Liver (tissue), 8 donors: ENCODE measurements at regions not wholly inside any gene's neighbourhood (a gene's known extent, or its start where the extent isn't known, plus 50 kb on each side); places are given as distances from the start of the nearest gene placed in this dataset.
A peak's percentile ranks its signal among the peaks of the same experiment; 100 is the strongest.

ENCODE experiments used
- DNase-seq: peaks from one replicate; pipeline ENCODE4 v3.0.0-alpha.2; 2017; ENCODE audit warnings: low spot score
- H3K27ac ChIP-seq, 2 donors: one replicate each; pipeline ENCODE4 v1.7.0; 2013; ENCODE audit warnings: inconsistent platforms in 2 of 2, low read length in 2 of 2, control low read depth in 1 of 2, low read depth in 1 of 2, mild to moderate bottlenecking in 1 of 2
- H3K27me3 ChIP-seq, 4 donors: one replicate each; pipeline versions ENCODE4 v1.6.1 to v1.7.0; 2013; ENCODE audit warnings: low read length in 3 of 4, inconsistent platforms in 1 of 4, mild to moderate bottlenecking in 1 of 4, moderate library complexity in 1 of 4; ENCODE audit not compliant: control insufficient read depth in 4 of 4, insufficient read depth in 4 of 4
- H3K36me3 ChIP-seq, 4 donors: one replicate each; pipeline versions ENCODE4 v1.6.1 to v1.7.0; 2013; ENCODE audit warnings: low read length in 3 of 4, mild to moderate bottlenecking in 3 of 4, low read depth in 1 of 4, moderate library complexity in 1 of 4; ENCODE audit not compliant: control insufficient read depth in 4 of 4, insufficient read depth in 3 of 4
- H3K4me1 ChIP-seq, 4 donors: one replicate each; pipeline versions ENCODE4 v1.6.1 to v1.7.0; 2013; ENCODE audit warnings: low read length in 3 of 4, mild to moderate bottlenecking in 3 of 4, moderate library complexity in 1 of 4; ENCODE audit not compliant: control insufficient read depth in 4 of 4, insufficient read depth in 4 of 4
- H3K4me3 ChIP-seq, 3 donors: one replicate each; pipeline versions ENCODE4 v1.6.1 to v1.7.0; 2013; ENCODE audit warnings: low read length in 3 of 3, control low read depth in 1 of 3, low read depth in 1 of 3, mild to moderate bottlenecking in 1 of 3
- H3K9ac ChIP-seq, 2 donors: one replicate each; pipeline ENCODE4 v1.7.0; 2013; ENCODE audit warnings: low read length in 2 of 2, mild to moderate bottlenecking in 2 of 2, moderate library complexity in 2 of 2, control low read depth in 1 of 2, low read depth in 1 of 2
- H3K9me3 ChIP-seq, 4 donors: one replicate each; pipeline versions ENCODE4 v1.6.1 to v1.7.0; 2013; ENCODE audit warnings: low read length in 3 of 4; ENCODE audit not compliant: control insufficient read depth in 4 of 4
- FOXA2 ChIP-seq: IDR thresholded peaks from 2 replicates; pipeline ENCODE4 v1.6.1; 2016; ENCODE audit warnings: antibody characterized with exemption
- HNF4A ChIP-seq, 2 donors: conservative IDR thresholded peaks; 2 replicates each; pipeline ENCODE4 v1.6.1; 2016; ENCODE audit warnings: antibody characterized with exemption in 2 of 2, mild to moderate bottlenecking in 2 of 2
- NR2F2 ChIP-seq: IDR thresholded peaks from 2 replicates; pipeline ENCODE4 v1.6.1; 2016; ENCODE audit warnings: antibody characterized with exemption
- RAD21 ChIP-seq, 2 donors: IDR thresholded peaks; 2 replicates each; pipeline ENCODE4 v1.6.1; 2016; ENCODE audit warnings: antibody characterized with exemption in 2 of 2, mild to moderate bottlenecking in 2 of 2
- RXRA ChIP-seq, 2 donors: IDR thresholded peaks; 2 replicates each; pipeline ENCODE4 v1.6.1; 2017 to 2018; ENCODE audit warnings: antibody characterized with exemption in 2 of 2, mild to moderate bottlenecking in 1 of 2
- SP1 ChIP-seq: IDR thresholded peaks from 2 replicates; pipeline ENCODE4 v1.6.1; 2018; ENCODE audit warnings: antibody characterized with exemption, mild to moderate bottlenecking
- TAF1 ChIP-seq: conservative IDR thresholded peaks from 2 replicates; pipeline ENCODE4 v1.6.1; 2016; ENCODE audit warnings: antibody characterized with exemption, mild to moderate bottlenecking
- YY1 ChIP-seq: IDR thresholded peaks from 2 replicates; pipeline ENCODE4 v1.6.1; 2016; ENCODE audit warnings: antibody characterized with exemption, mild to moderate bottlenecking
- WGBS: extraction: QIAGEN DNeasy Blood & Tissue Kit; methylation state at CpG from one replicate; pipeline ENCODE4 v1.1.7; 2013; 5-methylcytosine and 5-hydroxymethylcytosine counted together
- TF ChIP-seq, protein P1 (sequence below): IDR thresholded peaks from 2 replicates; pipeline ENCODE4 v1.6.1; 2016; ENCODE audit warnings: antibody characterized with exemption
- TF ChIP-seq, protein P2 (sequence below): IDR thresholded peaks from 2 replicates; pipeline ENCODE4 v1.6.1; 2016; ENCODE audit warnings: antibody characterized with exemption, mild to moderate bottlenecking
- TF ChIP-seq, protein P3 (sequence below): IDR thresholded peaks from 2 replicates; pipeline ENCODE4 v1.6.1; 2016; ENCODE audit warnings: antibody characterized with exemption
- TF ChIP-seq, protein P4 (sequence below): fragments of 150-350 bp; IDR thresholded peaks from 2 replicates; pipeline ENCODE4 v1.5.1; 2017; ENCODE audit warnings: improper control_type of control experiment, low read depth, low read length; ENCODE audit not compliant: missing input control
- donor health status: healthy.
- donor health status: healthy.
- donor health status: healthy.
- donor health status: healthy.
- donor health status: healthy.

DNA sequence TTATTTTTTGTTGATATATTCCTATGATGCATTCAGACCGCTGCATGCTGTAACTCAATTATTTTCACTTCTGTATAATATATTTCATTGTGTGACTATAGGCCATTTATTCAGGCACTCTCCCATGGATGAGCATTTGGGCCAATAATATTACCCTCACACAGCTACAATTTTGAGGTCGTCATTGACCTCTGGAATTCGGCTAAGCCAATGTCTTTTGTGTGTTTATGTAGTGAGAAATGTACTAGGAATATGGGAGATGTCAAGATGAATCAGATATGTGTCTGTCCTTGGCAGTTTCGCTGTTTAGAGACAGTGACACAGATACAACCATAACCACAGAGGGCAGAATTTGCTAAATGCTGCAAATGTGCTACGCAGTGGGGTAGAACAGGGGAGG, 474.2 kb downstream of the ADRA2A start:
- Histone ChIP-seq H3K27me3 (no peaks in the 10 kb centered on the region), H3K4me3 (no peak overlapping the region), H3K9ac (no peak overlapping the region), H3K9me3 (no peaks in the 10 kb centered on the region), H3K36me3 (no peaks in the 10 kb centered on the region), H3K27ac (no peak overlapping the region), H3K4me1 (peaks cover 0 to 2% (median 0%) of the 10 kb centered on the region in 4 donors)
- 86% methylated on average over 5 of the region's 5 CpGs for WGBS
- no peak for DNase-seq
- no peak for TF ChIP-seq NR2F2
- TF ChIP-seq, protein P1, sequence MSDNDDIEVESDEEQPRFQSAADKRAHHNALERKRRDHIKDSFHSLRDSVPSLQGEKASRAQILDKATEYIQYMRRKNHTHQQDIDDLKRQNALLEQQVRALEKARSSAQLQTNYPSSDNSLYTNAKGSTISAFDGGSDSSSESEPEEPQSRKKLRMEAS = no peak
- TF ChIP-seq, protein P2, sequence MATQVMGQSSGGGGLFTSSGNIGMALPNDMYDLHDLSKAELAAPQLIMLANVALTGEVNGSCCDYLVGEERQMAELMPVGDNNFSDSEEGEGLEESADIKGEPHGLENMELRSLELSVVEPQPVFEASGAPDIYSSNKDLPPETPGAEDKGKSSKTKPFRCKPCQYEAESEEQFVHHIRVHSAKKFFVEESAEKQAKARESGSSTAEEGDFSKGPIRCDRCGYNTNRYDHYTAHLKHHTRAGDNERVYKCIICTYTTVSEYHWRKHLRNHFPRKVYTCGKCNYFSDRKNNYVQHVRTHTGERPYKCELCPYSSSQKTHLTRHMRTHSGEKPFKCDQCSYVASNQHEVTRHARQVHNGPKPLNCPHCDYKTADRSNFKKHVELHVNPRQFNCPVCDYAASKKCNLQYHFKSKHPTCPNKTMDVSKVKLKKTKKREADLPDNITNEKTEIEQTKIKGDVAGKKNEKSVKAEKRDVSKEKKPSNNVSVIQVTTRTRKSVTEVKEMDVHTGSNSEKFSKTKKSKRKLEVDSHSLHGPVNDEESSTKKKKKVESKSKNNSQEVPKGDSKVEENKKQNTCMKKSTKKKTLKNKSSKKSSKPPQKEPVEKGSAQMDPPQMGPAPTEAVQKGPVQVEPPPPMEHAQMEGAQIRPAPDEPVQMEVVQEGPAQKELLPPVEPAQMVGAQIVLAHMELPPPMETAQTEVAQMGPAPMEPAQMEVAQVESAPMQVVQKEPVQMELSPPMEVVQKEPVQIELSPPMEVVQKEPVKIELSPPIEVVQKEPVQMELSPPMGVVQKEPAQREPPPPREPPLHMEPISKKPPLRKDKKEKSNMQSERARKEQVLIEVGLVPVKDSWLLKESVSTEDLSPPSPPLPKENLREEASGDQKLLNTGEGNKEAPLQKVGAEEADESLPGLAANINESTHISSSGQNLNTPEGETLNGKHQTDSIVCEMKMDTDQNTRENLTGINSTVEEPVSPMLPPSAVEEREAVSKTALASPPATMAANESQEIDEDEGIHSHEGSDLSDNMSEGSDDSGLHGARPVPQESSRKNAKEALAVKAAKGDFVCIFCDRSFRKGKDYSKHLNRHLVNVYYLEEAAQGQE = no peak
- TF ChIP-seq YY1 = no peak
- no peak for TF ChIP-seq FOXA2
- TF ChIP-seq, protein P3, sequence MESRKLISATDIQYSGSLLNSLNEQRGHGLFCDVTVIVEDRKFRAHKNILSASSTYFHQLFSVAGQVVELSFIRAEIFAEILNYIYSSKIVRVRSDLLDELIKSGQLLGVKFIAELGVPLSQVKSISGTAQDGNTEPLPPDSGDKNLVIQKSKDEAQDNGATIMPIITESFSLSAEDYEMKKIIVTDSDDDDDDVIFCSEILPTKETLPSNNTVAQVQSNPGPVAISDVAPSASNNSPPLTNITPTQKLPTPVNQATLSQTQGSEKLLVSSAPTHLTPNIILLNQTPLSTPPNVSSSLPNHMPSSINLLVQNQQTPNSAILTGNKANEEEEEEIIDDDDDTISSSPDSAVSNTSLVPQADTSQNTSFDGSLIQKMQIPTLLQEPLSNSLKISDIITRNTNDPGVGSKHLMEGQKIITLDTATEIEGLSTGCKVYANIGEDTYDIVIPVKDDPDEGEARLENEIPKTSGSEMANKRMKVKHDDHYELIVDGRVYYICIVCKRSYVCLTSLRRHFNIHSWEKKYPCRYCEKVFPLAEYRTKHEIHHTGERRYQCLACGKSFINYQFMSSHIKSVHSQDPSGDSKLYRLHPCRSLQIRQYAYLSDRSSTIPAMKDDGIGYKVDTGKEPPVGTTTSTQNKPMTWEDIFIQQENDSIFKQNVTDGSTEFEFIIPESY = no peak
- no peak for TF ChIP-seq SP1
- TF ChIP-seq, protein P4, sequence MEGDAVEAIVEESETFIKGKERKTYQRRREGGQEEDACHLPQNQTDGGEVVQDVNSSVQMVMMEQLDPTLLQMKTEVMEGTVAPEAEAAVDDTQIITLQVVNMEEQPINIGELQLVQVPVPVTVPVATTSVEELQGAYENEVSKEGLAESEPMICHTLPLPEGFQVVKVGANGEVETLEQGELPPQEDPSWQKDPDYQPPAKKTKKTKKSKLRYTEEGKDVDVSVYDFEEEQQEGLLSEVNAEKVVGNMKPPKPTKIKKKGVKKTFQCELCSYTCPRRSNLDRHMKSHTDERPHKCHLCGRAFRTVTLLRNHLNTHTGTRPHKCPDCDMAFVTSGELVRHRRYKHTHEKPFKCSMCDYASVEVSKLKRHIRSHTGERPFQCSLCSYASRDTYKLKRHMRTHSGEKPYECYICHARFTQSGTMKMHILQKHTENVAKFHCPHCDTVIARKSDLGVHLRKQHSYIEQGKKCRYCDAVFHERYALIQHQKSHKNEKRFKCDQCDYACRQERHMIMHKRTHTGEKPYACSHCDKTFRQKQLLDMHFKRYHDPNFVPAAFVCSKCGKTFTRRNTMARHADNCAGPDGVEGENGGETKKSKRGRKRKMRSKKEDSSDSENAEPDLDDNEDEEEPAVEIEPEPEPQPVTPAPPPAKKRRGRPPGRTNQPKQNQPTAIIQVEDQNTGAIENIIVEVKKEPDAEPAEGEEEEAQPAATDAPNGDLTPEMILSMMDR = no peak
- no peak for TF ChIP-seq RAD21 (IDR thresholded peaks at IDR 0.05)
- TF ChIP-seq TAF1 = no peak

DNA sequence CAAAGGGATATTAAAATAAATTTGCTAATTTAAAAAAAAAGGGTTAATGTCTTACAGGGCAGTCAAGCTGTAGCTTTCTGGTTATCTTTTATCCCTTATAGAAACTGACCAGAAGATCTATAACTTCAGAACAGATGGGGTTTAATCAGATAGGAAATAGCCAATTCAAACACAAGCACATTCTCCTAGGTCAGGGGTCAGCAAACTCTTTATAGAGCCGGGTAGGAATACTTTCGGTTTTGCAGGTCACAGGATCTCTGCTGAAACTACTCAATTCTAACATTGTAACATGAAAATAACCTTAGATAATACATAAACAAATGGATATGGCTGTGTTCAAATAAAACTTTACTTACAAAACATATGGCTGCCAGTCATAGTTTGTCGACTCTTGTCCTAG, 479.8 kb downstream of the ADRA2A start:
- no peak overlapping the region for H3K9ac ChIP-seq
- H3K27ac ChIP-seq = no peak overlapping the region
- no peaks in the 10 kb centered on the region for H3K27me3 ChIP-seq
- H3K4me1 ChIP-seq = peaks cover 2 to 39% (median 30%) of the 10 kb centered on the region in 4 donors
- TF ChIP-seq, protein P4 = no peak
- TF ChIP-seq HNF4A (conservative IDR thresholded peaks at IDR 0.05) (peak; percentile 36 to 45), RXRA (IDR thresholded peaks at IDR 0.05) (peak; percentile 43 to 55), SP1 (peak; percentile 23), NR2F2 (peak; percentile 75)
- no peak for DNase-seq
- WGBS = 21% methylated on average over 3 of the region's 3 CpGs
- no peak overlapping the region for H3K4me3 ChIP-seq
- no peaks in the 10 kb centered on the region for H3K9me3 ChIP-seq
- no peaks in the 10 kb centered on the region for H3K36me3 ChIP-seq
